Ascending aorta (tissue), 2 donors: ENCODE measurements at regions not wholly inside any gene's neighbourhood (a gene's known extent, or its start where the extent isn't known, plus 50 kb on each side); places are given as distances from the start of the nearest gene placed in this dataset.

Experiments
- DNase-seq, 2 donors: peaks; one replicate each; pipeline ENCODE4 v3.0.0-alpha.2; 2019; ENCODE audit warnings: low spot score in 2 of 2
- H3K27ac ChIP-seq, 2 donors: fragments of 200-600 bp; sonication (generic); one replicate each; pipeline ENCODE4 v1.5.1; 2016 to 2017; ENCODE audit warnings: mild to moderate bottlenecking in 1 of 2
- H3K27me3 ChIP-seq: fragments of 200-600 bp; sonication (generic); one replicate; pipeline ENCODE4 v1.5.1; 2017
- H3K36me3 ChIP-seq, 2 donors: fragments of 200-600 bp; sonication (generic); one replicate each; pipeline ENCODE4 v1.5.1; 2016
- H3K4me1 ChIP-seq, 2 donors: fragments of 200-600 bp; sonication (generic); one replicate each; pipeline ENCODE4 v1.5.1; 2016 to 2017; ENCODE audit warnings: mild to moderate bottlenecking in 1 of 2
- H3K4me3 ChIP-seq, 2 donors: fragments of 200-600 bp; sonication (generic); one replicate each; pipeline ENCODE4 v1.5.1; 2016 to 2017; ENCODE audit warnings: mild to moderate bottlenecking in 1 of 2
- H3K9me3 ChIP-seq, 2 donors: fragments of 200-600 bp; sonication (generic); one replicate each; pipeline ENCODE4 v1.5.1; 2016
- CTCF ChIP-seq, 3 experiments: fragments of 200-600 bp in 2 of 3; fragments of 450-650 bp in 1 of 3; sonication (generic) in 2 of 3; IDR thresholded peaks; one replicate each; pipeline ENCODE4 v1.5.1; 2016 to 2019; ENCODE audit warnings: antibody characterized with exemption in 3 of 3, mild to moderate bottlenecking in 1 of 3, moderate library complexity in 1 of 3
- intact Hi-C: fragments of 100-400 bp; cut with DNase I; formaldehyde crosslinking; loops from one replicate; pipeline ENCODE4 v1.15.1; 2023

GRCh38 chr6:105954148-105954547, 132.0 kb upstream of the PRDM1 start:
- no peak overlapping the region for H3K27ac ChIP-seq
- intact Hi-C loops: no loop called here
- no peaks in the 10 kb centered on the region for H3K9me3 ChIP-seq
- H3K4me1 ChIP-seq: no peaks in the 10 kb centered on the region
- H3K27me3 ChIP-seq: no peaks in the 10 kb centered on the region
- H3K4me3 ChIP-seq: no peak overlapping the region
- no peak for TF ChIP-seq CTCF (IDR thresholded peaks at IDR 0.05)
- H3K36me3 ChIP-seq: no peaks in the 10 kb centered on the region
- DNase-seq: no peak

GRCh38 chr6:105952772-105953690, 133.1 kb upstream of the PRDM1 start:
- no peak for TF ChIP-seq CTCF (IDR thresholded peaks at IDR 0.05)
- H3K27ac ChIP-seq: no peak overlapping the region
- no peaks in the 10 kb centered on the region for H3K27me3 ChIP-seq

GRCh38 chr6:105952326-105952725, 133.8 kb upstream of the PRDM1 start:
- no peaks in the 10 kb centered on the region for H3K4me1 ChIP-seq
- H3K27ac ChIP-seq: no peak overlapping the region
- H3K36me3 ChIP-seq: no peaks in the 10 kb centered on the region
- DNase-seq: no peak
- TF ChIP-seq CTCF (IDR thresholded peaks at IDR 0.05): no peak
- H3K9me3 ChIP-seq: no peaks in the 10 kb centered on the region
- H3K27me3 ChIP-seq: no peaks in the 10 kb centered on the region
- H3K4me3 ChIP-seq: no peak overlapping the region
- intact Hi-C loops: no loop called here

More at GRCh38 chr6:105952772-105953690, 133.1 kb upstream of the PRDM1 start:
- DNase-seq: no peak
- intact Hi-C loops: no loop called here
- Histone ChIP-seq H3K9me3 (no peaks in the 10 kb centered on the region), H3K4me1 (no peaks in the 10 kb centered on the region), H3K36me3 (no peaks in the 10 kb centered on the region), H3K4me3 (no peak overlapping the region)

- intact Hi-C loops: no loop called here
- no peaks in the 10 kb centered on the region for H3K36me3 ChIP-seq
- no peak for DNase-seq
- no peak for TF ChIP-seq CTCF (IDR thresholded peaks at IDR 0.05)
- H3K4me3 ChIP-seq: no peak overlapping the region
- H3K27ac ChIP-seq: no peak overlapping the region
- H3K27me3 ChIP-seq: no peaks in the 10 kb centered on the region
- no peaks in the 10 kb centered on the region for H3K4me1 ChIP-seq
- H3K9me3 ChIP-seq: no peaks in the 10 kb centered on the region
Measured at GRCh38 chr6:105951322-105951721, 134.8 kb upstream of the PRDM1 start.

- no peaks in the 10 kb centered on the region for H3K9me3 ChIP-seq
- TF ChIP-seq CTCF (IDR thresholded peaks at IDR 0.05): no peak
Measured at GRCh38 chr6:105949869-105950268, 136.3 kb upstream of the PRDM1 start.

More at GRCh38 chr6:105949869-105950268, 136.3 kb upstream of the PRDM1 start:
- H3K4me3 ChIP-seq: no peak overlapping the region
- no peaks in the 10 kb centered on the region for H3K4me1 ChIP-seq
- no peak overlapping the region for H3K27ac ChIP-seq
- no peaks in the 10 kb centered on the region for H3K27me3 ChIP-seq
- DNase-seq: no peak
- no peaks in the 10 kb centered on the region for H3K36me3 ChIP-seq
- intact Hi-C loops: no loop called here
